ENCODE measurements at regions not wholly inside any gene's neighbourhood (a gene's known extent, or its start where the extent isn't known, plus 50 kb on each side); places are given as distances from the start of the nearest gene placed in this dataset.
"Not testable (repeated sequence)": the region's sequence is repeated elsewhere in the genome, so short reads cannot be mapped to it uniquely, and the experiment has no call there.

- DNase-seq = no peak
Measured at GRCh38 chr13:78133511-78133910, 214.9 kb upstream of the EDNRB start.

DNA sequence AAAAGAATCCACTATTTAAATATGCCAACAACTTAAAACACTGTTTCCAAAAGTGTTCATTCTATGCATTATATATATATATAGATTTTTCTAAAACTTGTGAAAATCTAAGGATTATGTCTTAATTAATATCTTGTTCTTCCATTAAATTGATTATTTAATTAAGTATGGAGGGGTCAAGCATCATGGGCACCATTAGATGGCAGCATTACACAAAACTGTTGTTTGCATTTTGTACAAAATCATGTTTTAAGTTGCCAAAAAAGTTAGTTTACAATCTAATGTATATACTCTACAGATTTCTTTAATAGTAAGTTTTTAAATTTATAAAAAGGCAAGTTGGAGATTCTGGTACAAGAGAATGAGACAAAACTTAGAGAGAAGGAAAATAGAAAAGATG is 213.2 kb upstream of the EDNRB start:
- DNase-seq = no peak

- no peak for DNase-seq
Measured at GRCh38 chr13:78131346-78131745, 212.7 kb upstream of the EDNRB start.

DNA sequence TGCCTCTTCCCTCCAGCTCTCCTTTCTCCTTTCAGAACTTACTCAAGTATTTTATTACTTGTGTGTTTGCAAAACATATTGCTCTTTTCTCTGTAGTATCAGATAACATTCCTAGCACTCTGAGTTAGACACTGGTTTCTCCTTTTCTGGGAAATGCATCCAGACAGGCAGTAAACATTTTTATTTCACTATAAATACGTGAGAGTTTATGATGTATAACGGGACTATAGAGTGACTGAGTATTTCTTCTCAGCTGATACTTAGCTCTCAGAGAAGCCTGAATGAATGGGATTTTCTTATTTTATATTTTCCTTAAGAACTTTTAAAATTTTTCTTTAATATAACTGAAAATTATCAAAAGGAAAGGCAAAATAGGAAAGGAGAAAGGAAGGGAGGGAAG is 211.2 kb upstream of the EDNRB start:
- no peak for DNase-seq

- DNase-seq = no peak
Measured at GRCh38 chr13:78129359-78129758, 210.7 kb upstream of the EDNRB start.

DNA sequence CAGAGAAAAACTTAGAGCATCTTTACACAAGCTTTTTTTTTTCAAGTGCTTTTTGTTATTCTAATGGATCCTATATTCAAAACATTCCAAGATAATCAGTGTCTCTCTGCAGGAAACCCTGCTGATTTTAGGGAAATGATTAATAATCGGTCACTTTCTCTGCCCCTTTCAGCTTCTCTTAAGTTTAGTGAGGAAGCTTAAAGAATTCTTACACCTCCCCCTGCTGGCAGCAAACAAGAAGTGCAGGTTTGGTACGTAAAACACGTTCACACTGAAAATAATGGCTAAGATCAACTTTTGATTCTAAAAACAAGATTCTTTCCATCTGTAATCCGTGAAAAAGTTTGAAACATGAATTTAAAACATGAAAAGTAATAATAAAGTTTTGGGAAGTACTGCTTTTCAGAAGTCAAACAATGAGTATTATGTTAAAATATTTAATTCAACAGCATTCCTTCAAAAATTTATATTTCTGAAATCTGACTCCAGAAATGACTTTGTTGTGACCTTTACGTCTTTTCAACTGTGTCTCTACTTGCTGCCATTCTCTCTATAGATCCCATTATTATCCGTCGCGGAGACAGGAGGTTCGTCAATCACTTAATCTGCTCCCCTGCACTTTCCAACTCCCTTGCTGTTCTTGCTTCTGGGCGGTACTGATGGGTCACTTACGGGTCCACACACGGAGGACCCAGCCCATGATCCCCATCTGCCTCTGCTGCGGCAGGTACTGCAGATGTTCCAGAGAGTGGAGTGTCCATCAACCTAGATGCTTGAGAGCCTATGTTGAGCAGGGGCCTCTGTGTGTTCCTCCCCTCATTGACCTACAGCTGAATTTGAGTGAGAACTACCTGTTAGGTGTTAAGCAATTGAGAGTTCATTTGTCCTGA is 203.1 kb upstream of the EDNRB start:
- peak; percentile 46 for DNase-seq

DNA sequence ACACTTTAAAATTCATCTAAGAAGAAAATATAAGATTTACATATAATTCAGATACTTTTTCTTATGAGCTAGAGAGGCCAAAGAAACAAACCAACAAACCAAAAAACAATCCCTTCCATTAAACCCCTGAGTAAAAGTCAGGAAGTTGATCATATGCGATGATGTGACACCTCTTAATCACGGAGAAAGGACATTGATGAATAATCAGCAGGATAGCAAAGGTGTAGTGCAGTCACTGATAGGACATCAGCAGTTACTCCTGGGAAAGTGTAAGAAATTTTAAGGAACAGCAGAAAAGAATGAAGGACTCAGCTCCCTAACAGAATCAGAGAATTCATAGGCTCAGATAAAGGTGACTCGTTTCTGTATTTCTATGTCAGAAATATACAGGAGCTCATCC is 202.4 kb upstream of the EDNRB start:
- DNase-seq = no peak

DNA sequence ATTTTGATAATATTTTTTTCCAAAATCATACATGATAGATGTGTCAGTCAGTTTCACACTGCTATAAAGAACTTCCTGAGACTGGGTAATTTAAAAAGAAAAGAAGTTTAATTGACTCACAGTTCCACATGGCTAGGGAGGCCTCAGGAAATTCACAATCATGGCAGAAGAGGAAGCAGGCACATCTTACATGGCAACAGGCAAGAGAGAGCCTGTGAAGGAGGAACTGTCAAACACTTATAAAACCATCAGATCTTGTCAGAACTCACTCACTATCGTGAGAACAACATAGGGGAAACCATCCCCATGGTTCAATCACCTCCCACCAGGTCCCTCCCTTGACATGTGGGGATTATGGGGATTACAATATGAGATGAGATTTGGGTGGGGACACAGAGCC is 201.5 kb upstream of the EDNRB start:
- not testable (repeated sequence) for DNase-seq

DNA sequence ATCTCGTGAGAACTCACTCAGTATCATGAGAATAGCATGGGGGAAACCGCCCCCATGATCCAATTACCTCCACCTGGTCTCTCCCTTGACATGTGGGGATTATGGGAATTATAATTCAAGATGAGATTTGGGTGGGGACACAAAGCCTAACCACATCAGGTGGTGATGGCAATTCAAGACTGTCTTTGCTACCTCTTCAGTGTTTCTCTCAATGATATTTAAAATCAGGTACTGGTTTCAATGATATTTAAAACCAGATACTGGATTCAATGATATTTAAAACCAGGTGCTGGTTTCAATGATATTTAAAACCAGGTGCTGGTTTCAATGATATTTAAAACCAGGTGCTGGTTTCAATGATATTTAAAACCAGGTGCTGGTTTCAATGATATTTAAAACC is 198.4 kb upstream of the EDNRB start:
- DNase-seq = not testable (repeated sequence)

DNA sequence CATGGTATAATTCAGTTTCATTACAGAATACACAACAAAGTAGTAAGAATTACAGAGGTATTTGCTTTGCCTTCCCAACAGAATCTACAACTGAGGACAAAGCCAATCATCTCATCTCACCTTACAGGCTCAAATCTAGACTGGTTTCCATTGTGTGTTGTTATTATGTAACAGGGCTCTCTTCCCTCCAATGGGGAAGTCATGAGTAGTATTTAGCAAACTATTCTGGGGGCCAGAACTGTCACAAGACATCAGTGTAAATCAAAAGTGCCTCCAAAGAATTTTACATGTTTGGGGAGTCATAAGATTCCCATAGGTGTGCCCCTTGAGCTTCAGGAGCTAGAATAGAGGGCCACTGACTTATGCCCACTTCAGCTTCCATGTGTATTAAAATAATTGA is 187.0 kb upstream of the EDNRB start:
- no peak for DNase-seq

DNA sequence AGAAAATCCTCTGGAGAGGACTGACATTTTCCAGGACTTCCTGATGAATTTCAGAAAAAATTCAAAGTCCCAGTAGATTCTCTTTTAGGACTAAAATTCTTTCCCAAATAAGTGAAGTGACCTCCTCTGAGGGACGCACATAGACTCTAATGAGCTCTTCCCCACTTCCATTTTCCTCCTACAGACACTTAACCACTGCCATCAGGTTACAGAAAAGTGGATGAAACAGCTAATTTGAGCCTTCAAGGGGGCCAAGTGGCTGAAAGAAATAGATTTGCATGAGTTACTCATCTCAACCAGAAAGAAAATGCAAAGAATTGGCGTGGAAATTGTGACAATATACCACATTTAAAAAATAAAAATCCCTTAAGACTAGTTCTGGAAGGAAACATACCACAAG is 185.3 kb upstream of the EDNRB start:
- no peak for DNase-seq

DNA sequence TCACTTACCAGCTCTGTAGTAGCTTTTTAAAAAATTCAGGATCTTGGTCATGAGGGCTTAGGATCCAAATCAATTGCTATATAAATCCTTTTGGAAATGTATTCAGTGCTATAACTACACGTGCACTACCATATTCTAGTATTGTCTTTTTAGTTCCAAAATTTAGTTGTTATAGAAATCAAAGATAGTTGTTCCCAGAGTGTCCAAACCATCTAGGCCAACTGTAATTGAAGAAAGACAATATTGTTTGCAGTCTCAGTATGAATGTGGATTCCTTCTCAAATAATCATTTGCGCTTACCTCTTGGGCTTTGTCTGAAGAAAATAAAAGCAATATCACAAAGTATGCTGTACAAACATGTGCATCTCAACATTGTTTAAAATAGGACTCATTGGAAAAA is 184.1 kb upstream of the EDNRB start:
- no peak for DNase-seq

GRCh38 chr13:78102121-78102677 is 183.6 kb upstream of the EDNRB start:
- DNase-seq = no peak

DNA sequence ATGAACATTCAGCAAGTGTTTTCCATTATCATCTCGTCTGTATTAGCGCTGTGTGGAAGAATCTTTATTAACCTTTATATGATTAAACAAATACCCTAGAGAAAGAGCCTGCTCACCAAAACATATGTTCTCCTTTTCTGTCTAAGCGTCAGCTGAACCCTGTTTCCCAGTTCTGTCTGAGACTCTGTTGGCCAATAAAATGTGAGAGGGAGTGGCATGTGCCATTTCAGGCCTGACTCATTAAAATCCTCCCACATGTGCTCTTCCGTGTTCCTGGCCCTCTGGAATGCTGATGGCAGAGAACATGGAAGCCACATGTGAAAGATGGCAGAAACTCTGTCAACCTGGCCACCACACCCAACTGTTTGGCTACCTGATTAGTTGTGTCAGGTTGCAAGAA is 181.9 kb upstream of the EDNRB start:
- DNase-seq = no peak

GRCh38 chr13:78098249-78098648 is 179.6 kb upstream of the EDNRB start:
- DNase-seq = no peak

GRCh38 chr13:78096221-78096620 is 177.6 kb upstream of the EDNRB start:
- no peak for DNase-seq

- DNase-seq = no peak
Measured at GRCh38 chr13:78087966-78088678, 169.5 kb upstream of the EDNRB start.

DNA sequence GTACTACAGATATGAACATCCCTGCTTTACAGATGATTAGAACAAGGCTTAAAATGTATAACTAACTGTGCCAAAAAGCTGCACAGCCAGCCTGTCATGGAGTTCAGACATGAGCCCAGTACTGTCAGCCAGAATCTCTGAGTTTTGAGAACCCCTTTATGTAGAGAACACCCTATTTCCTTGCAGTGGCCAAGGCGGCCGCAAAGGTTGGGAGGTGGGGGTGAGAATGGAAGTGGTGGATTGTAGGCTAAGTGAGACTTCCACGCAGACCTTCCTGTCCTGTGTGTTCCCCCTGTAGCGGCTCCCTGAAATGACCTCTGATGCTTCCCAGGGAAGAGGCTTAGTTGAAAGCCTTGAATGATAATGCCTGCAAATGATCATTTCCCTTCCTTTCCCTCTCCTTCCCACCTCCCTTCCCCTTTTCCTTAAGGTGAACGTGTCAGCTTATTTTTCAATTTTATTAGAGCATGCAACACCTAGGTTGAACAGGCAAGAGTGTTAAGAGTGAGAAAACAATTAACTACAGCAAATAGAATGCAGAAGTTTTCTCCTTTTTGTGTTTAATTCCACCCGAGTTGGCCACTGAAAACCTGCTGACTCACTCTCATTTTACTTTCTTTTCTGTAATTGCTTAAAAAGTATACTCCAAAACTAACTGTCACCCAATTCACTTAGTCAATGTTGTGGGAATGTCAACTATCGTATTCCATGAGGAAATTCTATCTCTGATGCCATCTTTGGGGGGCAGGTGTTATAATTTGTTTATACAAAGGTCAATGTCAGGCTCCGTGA is 167.0 kb upstream of the EDNRB start:
- no peak for DNase-seq

DNA sequence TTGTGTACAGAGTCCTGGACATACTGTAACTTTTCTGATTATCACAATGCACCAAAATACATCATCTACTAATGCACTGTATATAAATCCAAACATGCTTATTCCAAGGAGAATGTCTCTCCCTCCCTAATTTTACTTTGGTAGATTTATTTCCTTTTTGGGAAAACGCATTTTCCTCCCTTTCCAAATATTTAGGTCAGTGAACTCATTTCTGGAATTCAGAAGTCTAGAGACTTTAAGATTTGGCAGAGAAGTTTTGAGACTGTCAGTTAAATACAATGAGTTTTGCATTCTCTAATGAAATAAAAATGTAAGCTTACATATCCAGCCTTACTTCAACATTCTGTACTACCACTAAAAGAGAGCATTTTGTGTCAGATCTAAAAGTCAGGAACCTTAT is 165.8 kb upstream of the EDNRB start:
- DNase-seq = no peak

GRCh38 chr13:78078168-78078567 is 159.5 kb upstream of the EDNRB start:
- DNase-seq = no peak

GRCh38 chr13:78067290-78067689 is 148.7 kb upstream of the EDNRB start:
- DNase-seq = no peak

DNA sequence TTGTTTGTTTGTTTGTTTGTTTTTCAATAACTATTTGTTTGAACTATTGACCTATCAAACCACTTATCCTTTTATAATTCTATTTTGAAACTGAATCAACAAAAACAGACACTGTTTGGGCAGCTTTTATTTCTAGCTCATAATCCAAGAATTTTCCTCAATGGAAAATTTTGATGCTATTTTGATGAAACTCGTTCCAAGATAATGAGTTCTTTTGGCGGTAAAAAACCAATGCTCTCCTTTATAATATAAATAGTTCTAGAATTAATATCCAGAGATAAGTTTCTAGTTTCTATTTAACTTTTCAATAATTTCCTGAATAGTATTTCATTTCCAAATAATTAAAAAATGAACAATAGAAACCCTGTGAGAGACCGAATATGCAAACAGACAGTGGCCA is 146.5 kb upstream of the EDNRB start:
- no peak for DNase-seq

DNA sequence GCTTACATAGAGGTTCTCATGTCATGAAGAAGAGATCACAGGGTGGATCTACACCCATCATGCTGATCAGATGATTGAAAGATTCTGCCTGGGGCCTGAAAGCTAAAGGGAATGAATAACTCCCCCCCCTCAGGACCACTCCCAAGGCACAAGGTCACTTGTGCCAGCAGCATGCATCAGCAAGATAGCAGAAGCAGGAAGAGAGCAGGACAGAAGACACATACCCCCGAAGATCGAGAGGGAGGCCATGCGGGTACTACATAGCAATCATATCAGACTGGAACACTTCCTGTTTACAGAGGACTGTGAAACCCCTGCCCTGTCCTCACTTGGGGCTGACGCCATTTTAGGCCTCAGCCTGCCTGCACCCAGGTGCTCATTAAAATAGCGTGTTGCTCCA is 143.2 kb upstream of the EDNRB start:
- no peak for DNase-seq
